Mesenchymal stem cell (in vitro differentiated cells and primary cell): ENCODE measurements at regions not wholly inside any gene's neighbourhood (a gene's known extent, or its start where the extent isn't known, plus 50 kb on each side); places are given as distances from the start of the nearest gene placed in this dataset.

ENCODE experiments used
- DNase-seq: peaks from one replicate; pipeline ENCODE4 v3.0.0-alpha.2; 2013
- H2AFZ ChIP-seq: one replicate; pipeline ENCODE4 v1.6.1; 2013; ENCODE audit warnings: low read depth, mild to moderate bottlenecking, control low read depth, inconsistent platforms, low read length, moderate library complexity
- H2AK5ac ChIP-seq: 2 replicates; pipeline ENCODE4 v1.6.1; 2013; ENCODE audit warnings: low read length, moderate library complexity, mild to moderate bottlenecking, inconsistent platforms; ENCODE audit not compliant: severe bottlenecking
- H2BK120ac ChIP-seq: one replicate; pipeline ENCODE4 v1.6.1; 2013; ENCODE audit warnings: low read depth, mild to moderate bottlenecking, inconsistent platforms, low read length, moderate library complexity
- H2BK12ac ChIP-seq, 2 experiments: one replicate each; pipeline ENCODE4 v1.6.1; 2013; ENCODE audit warnings: inconsistent platforms in 2 of 2, low read length in 2 of 2, mild to moderate bottlenecking in 2 of 2, moderate library complexity in 2 of 2, control low read depth in 1 of 2
- H2BK15ac ChIP-seq: one replicate; pipeline ENCODE4 v1.6.1; 2013; ENCODE audit warnings: mild to moderate bottlenecking, low read depth, inconsistent platforms; ENCODE audit not compliant: poor library complexity, severe bottlenecking
- H2BK5ac ChIP-seq: 2 replicates; pipeline ENCODE4 v1.6.1; 2013; ENCODE audit warnings: low read depth, mild to moderate bottlenecking, low read length, control low read depth, inconsistent platforms; ENCODE audit not compliant: poor library complexity, severe bottlenecking
- H3K14ac ChIP-seq, 2 experiments: one replicate each; pipeline ENCODE4 v1.6.1; 2013; ENCODE audit warnings: inconsistent platforms in 2 of 2, low read length in 2 of 2, control low read depth in 1 of 2, mild to moderate bottlenecking in 1 of 2, moderate library complexity in 1 of 2
- H3K18ac ChIP-seq, 2 experiments: one replicate each; pipeline ENCODE4 v1.6.1; 2013; ENCODE audit warnings: inconsistent platforms in 2 of 2, low read length in 2 of 2, control low read depth in 1 of 2, low read depth in 1 of 2, mild to moderate bottlenecking in 1 of 2
- H3K23ac ChIP-seq, 2 experiments: one replicate each; pipeline ENCODE4 v1.6.1; 2013; ENCODE audit warnings: inconsistent platforms in 2 of 2, low read length in 2 of 2, mild to moderate bottlenecking in 2 of 2, moderate library complexity in 2 of 2, control low read depth in 1 of 2
- H3K27ac ChIP-seq: 2 replicates; pipeline ENCODE4 v1.5.1; 2013; ENCODE audit warnings: mild to moderate bottlenecking, moderate library complexity, low read length, control low read depth, inconsistent platforms; ENCODE audit not compliant: poor library complexity, severe bottlenecking
- H3K27me3 ChIP-seq, 2 experiments: 2 replicates each; pipeline versions ENCODE4 v1.6.1 to v1.7.0; 2013; ENCODE audit warnings: low read length in 2 of 2, mild to moderate bottlenecking in 2 of 2, moderate library complexity in 2 of 2, control low read depth in 1 of 2, inconsistent platforms in 1 of 2; ENCODE audit not compliant: control insufficient read depth in 1 of 2, insufficient read depth in 1 of 2
- H3K36me3 ChIP-seq, 2 experiments: 2 replicates each; pipeline versions ENCODE4 v1.6.1 to v1.7.0; 2013; ENCODE audit warnings: low read length in 2 of 2, control low read depth in 1 of 2, inconsistent platforms in 1 of 2, low read depth in 1 of 2, mild to moderate bottlenecking in 1 of 2; ENCODE audit not compliant: insufficient read depth in 2 of 2, control insufficient read depth in 1 of 2
- H3K4ac ChIP-seq, 2 experiments: one replicate each; pipeline ENCODE4 v1.6.1; 2013; ENCODE audit warnings: inconsistent platforms in 2 of 2, low read length in 2 of 2, mild to moderate bottlenecking in 2 of 2, moderate library complexity in 2 of 2, control low read depth in 1 of 2, low read depth in 1 of 2
- H3K4me1 ChIP-seq: 2 replicates; pipeline ENCODE4 v1.6.1; 2013; ENCODE audit warnings: low read depth, low read length, control low read depth; ENCODE audit not compliant: control insufficient read depth, insufficient read depth
- H3K4me2 ChIP-seq: 2 replicates; pipeline ENCODE4 v1.6.1; 2013; ENCODE audit warnings: low read length, mild to moderate bottlenecking, inconsistent platforms; ENCODE audit not compliant: poor library complexity, severe bottlenecking
- H3K4me3 ChIP-seq, 2 experiments: 2 replicates each; pipeline versions ENCODE4 v1.5.1 to v1.7.0; 2013; ENCODE audit warnings: low read length in 2 of 2, mild to moderate bottlenecking in 2 of 2, control low read depth in 1 of 2, low read depth in 1 of 2; ENCODE audit not compliant: insufficient read depth in 1 of 2
- H3K79me1 ChIP-seq: replicated peaks from 2 replicates; pipeline ENCODE4 v1.6.1; 2013; ENCODE audit warnings: mild to moderate bottlenecking, control low read depth, low read length, inconsistent platforms; ENCODE audit not compliant: poor library complexity, severe bottlenecking
- H3K9ac ChIP-seq: 2 replicates; pipeline ENCODE4 v1.7.0; 2013; ENCODE audit warnings: mild to moderate bottlenecking, low read length, moderate library complexity
- H3K9me3 ChIP-seq: 2 replicates; pipeline ENCODE4 v1.7.0; 2013; ENCODE audit warnings: mild to moderate bottlenecking, low read length; ENCODE audit not compliant: control insufficient read depth
- H4K8ac ChIP-seq: one replicate; pipeline ENCODE4 v1.6.1; 2013; ENCODE audit warnings: inconsistent platforms, mild to moderate bottlenecking, low read length, moderate library complexity
- H4K91ac ChIP-seq: one replicate; pipeline ENCODE4 v1.6.1; 2013; ENCODE audit warnings: mild to moderate bottlenecking, low read length, inconsistent platforms
- WGBS: methylation state at CpG from one replicate; pipeline ENCODE4 v1.1.7; 2013; ENCODE audit warnings: mixed read lengths; 5-methylcytosine and 5-hydroxymethylcytosine counted together

- H2BK12ac ChIP-seq = no peak overlapping the region
- no peak overlapping the region for H4K8ac ChIP-seq
- H2BK5ac ChIP-seq = no peak overlapping the region
- no peak overlapping the region for H3K4me3 ChIP-seq
- H3K9ac ChIP-seq = no peak overlapping the region
- 43% methylated on average over 2 of the region's 4 CpGs for WGBS
- peaks cover 2% of the 10 kb centered on the region for H3K4me1 ChIP-seq
- H3K36me3 ChIP-seq = no peaks in the 10 kb centered on the region
- H2AFZ ChIP-seq = no peak overlapping the region
- H3K9me3 ChIP-seq = no peaks in the 10 kb centered on the region
- no peak overlapping the region for H2AK5ac ChIP-seq
- H2BK120ac ChIP-seq = no peak overlapping the region
- no peak overlapping the region for H3K18ac ChIP-seq
- no peaks in the 10 kb centered on the region for H3K27me3 ChIP-seq
- no peak overlapping the region for H3K4me2 ChIP-seq
- H4K91ac ChIP-seq = no peak overlapping the region
- no peak overlapping the region for H3K23ac ChIP-seq
- no peak overlapping the region for H3K27ac ChIP-seq
- H3K4ac ChIP-seq = no peak overlapping the region
- no peak overlapping the region for H3K14ac ChIP-seq
- no peaks in the 10 kb centered on the region for H3K79me1 ChIP-seq
- no peak for DNase-seq
- H2BK15ac ChIP-seq = no peak overlapping the region
These were observed 658.3 kb upstream of the CPEB2 start for GRCh38 chr4:14343961-14344360.

GRCh38 chr4:14345356-14345775 is 656.9 kb upstream of the CPEB2 start:
- H3K4ac ChIP-seq = no peak overlapping the region
- no peak overlapping the region for H3K4me3 ChIP-seq
- H4K8ac ChIP-seq = peak overlapping the region; percentile 63
- no peak overlapping the region for H2BK5ac ChIP-seq
- H3K9ac ChIP-seq = no peak overlapping the region
- no peaks in the 10 kb centered on the region for H3K79me1 ChIP-seq
- peaks cover 2% of the 10 kb centered on the region for H3K4me1 ChIP-seq
- H3K36me3 ChIP-seq = no peaks in the 10 kb centered on the region
- WGBS = no CpG with 5 or more reads among the region's 1 CpG
- H2BK15ac ChIP-seq = no peak overlapping the region
- H3K9me3 ChIP-seq = no peaks in the 10 kb centered on the region
- H3K23ac ChIP-seq = no peak overlapping the region
- peak overlapping the region in 1 of 2 experiments; percentile 86 for H2BK12ac ChIP-seq
- H3K27me3 ChIP-seq = no peaks in the 10 kb centered on the region
- DNase-seq = peak; percentile 64
- no peak overlapping the region for H3K14ac ChIP-seq
- no peak overlapping the region for H2BK120ac ChIP-seq
- peak overlapping the region in 1 of 2 experiments; percentile 38 for H3K18ac ChIP-seq
- H3K27ac ChIP-seq = no peak overlapping the region
- no peak overlapping the region for H4K91ac ChIP-seq
- H2AK5ac ChIP-seq = no peak overlapping the region
- H3K4me2 ChIP-seq = no peak overlapping the region
- no peak overlapping the region for H2AFZ ChIP-seq

GRCh38 chr4:14347526-14347925 is 654.8 kb upstream of the CPEB2 start:
- Histone ChIP-seq H3K4me3 (no peak overlapping the region), H2BK5ac (no peak overlapping the region), H3K23ac (no peak overlapping the region), H2BK120ac (no peak overlapping the region), H3K4me2 (no peak overlapping the region), H4K91ac (no peak overlapping the region), H3K18ac (no peak overlapping the region), H2BK15ac (no peak overlapping the region), H3K36me3 (no peaks in the 10 kb centered on the region), H3K4ac (no peak overlapping the region), H3K27ac (no peak overlapping the region), H2AFZ (no peak overlapping the region), H2BK12ac (no peak overlapping the region), H3K9ac (no peak overlapping the region), H3K14ac (no peak overlapping the region), H4K8ac (no peak overlapping the region), H2AK5ac (no peak overlapping the region), H3K79me1 (no peaks in the 10 kb centered on the region), H3K27me3 (no peaks in the 10 kb centered on the region), H3K9me3 (no peaks in the 10 kb centered on the region), H3K4me1 (peaks cover 2% of the 10 kb centered on the region)
- 79% methylated on average over 7 of the region's 7 CpGs for WGBS
- DNase-seq = no peak

GRCh38 chr4:14348506-14348905 is 653.8 kb upstream of the CPEB2 start:
- DNase-seq = no peak
- no peak overlapping the region for H3K14ac ChIP-seq
- H3K4me2 ChIP-seq = no peak overlapping the region
- no peak overlapping the region for H3K4ac ChIP-seq
- peaks cover 2% of the 10 kb centered on the region for H3K4me1 ChIP-seq
- H3K23ac ChIP-seq = no peak overlapping the region
- 87% methylated on average over 1 of the region's 2 CpGs for WGBS
- no peak overlapping the region for H2AFZ ChIP-seq
- H3K27ac ChIP-seq = no peak overlapping the region
- no peak overlapping the region for H3K18ac ChIP-seq
- H4K91ac ChIP-seq = no peak overlapping the region
- H3K9ac ChIP-seq = no peak overlapping the region
- no peak overlapping the region for H2BK12ac ChIP-seq
- H3K27me3 ChIP-seq = no peaks in the 10 kb centered on the region
- H2AK5ac ChIP-seq = no peak overlapping the region
- no peak overlapping the region for H2BK15ac ChIP-seq
- H4K8ac ChIP-seq = no peak overlapping the region
- H3K9me3 ChIP-seq = no peaks in the 10 kb centered on the region
- no peak overlapping the region for H2BK5ac ChIP-seq
- H3K79me1 ChIP-seq = no peaks in the 10 kb centered on the region
- no peak overlapping the region for H2BK120ac ChIP-seq
- H3K36me3 ChIP-seq = no peaks in the 10 kb centered on the region
- H3K4me3 ChIP-seq = no peak overlapping the region
